ENCODE measurements at regions not wholly inside any gene's neighbourhood (a gene's known extent, or its start where the extent isn't known, plus 50 kb on each side); places are given as distances from the start of the nearest gene placed in this dataset.
A peak's percentile ranks its signal among the peaks of the same experiment; 100 is the strongest.

DNA sequence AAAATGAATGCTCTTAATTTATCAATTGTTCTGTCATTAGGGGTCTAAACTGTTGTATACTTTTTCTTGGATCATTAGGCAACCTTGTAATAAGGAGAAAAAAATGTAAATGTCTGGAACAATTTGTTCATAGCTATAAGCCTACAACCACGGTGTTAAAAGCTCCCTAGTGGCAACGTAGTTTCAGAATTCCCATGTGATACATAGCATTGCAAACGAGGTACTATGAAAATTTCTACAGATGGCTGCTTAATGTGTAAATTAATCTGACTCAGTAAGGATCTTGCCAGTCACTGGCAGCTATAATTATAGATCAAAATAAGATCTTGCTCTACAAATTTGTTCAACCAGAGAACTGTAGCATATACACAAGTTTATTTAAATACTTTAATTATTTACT is 304.1 kb upstream of the ADGRL4 start:
- Histone ChIP-seq H3K36me3 (no peaks in the 10 kb centered on the region), H3K27me3 (no peaks in the 10 kb centered on the region), H3K4me1 (no peaks in the 10 kb centered on the region), H3K9me3 (no peaks in the 10 kb centered on the region), H3K27ac (no peak overlapping the region), H3K4me3 (no peak overlapping the region)
- TF ChIP-seq, protein P1, sequence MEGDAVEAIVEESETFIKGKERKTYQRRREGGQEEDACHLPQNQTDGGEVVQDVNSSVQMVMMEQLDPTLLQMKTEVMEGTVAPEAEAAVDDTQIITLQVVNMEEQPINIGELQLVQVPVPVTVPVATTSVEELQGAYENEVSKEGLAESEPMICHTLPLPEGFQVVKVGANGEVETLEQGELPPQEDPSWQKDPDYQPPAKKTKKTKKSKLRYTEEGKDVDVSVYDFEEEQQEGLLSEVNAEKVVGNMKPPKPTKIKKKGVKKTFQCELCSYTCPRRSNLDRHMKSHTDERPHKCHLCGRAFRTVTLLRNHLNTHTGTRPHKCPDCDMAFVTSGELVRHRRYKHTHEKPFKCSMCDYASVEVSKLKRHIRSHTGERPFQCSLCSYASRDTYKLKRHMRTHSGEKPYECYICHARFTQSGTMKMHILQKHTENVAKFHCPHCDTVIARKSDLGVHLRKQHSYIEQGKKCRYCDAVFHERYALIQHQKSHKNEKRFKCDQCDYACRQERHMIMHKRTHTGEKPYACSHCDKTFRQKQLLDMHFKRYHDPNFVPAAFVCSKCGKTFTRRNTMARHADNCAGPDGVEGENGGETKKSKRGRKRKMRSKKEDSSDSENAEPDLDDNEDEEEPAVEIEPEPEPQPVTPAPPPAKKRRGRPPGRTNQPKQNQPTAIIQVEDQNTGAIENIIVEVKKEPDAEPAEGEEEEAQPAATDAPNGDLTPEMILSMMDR (IDR thresholded peaks at IDR 0.05): no peak
- intact Hi-C loops (cut with DNase I; ENCODE audit: low total_unique reads): no loop called here
- DNase-seq: no peak

DNA sequence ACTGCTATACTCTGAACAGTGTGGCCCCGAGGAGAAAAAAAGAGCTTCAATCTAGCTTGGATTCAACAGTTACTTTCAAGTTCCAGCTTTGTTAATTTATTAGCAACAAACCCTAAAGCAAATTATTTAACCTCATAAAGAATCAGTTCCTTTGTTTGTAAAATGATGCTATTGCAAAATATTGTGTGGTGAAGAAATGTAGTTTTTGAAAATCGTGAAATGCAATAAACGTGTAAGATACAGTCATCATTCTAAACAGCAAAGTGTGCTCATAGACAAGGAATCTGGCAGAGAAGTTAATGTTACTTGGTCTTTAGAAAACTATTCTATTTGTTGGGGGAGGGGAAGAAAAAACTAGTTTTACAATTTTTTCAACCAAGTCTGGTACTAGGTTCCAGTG is 297.6 kb upstream of the ADGRL4 start:
- DNase-seq: no peak
- TF ChIP-seq, protein P1 (IDR thresholded peaks at IDR 0.05): no peak
- no peaks in the 10 kb centered on the region for H3K9me3 ChIP-seq
- no peak overlapping the region for H3K4me3 ChIP-seq
- no peaks in the 10 kb centered on the region for H3K36me3 ChIP-seq
- intact Hi-C loops (cut with DNase I; ENCODE audit: low total_unique reads): no loop called here
- no peaks in the 10 kb centered on the region for H3K27me3 ChIP-seq
- peaks cover 0 to 7% (median 0%) of the 10 kb centered on the region in 4 donors for H3K4me1 ChIP-seq
- H3K27ac ChIP-seq: no peak overlapping the region

DNA sequence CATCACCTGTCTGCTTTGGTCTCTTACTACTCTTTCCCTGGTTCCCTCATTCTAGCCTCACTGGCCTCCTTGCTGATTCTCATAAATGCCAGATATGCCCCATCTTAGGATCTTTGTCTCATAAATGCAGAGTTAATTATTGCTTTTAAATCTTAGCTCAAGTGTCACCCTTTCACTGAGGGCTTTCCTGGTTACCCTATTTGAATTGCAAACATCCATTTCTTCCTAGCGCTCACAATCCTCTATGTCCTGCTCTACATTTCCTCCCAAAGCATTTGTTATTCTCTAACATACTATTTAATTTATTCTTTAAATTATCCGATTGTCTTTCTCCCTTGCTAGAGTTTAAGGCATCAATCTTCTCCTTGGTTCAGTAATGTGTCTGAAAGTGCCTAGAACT is 296.5 kb upstream of the ADGRL4 start:
- no peaks in the 10 kb centered on the region for H3K27me3 ChIP-seq
- H3K9me3 ChIP-seq: no peaks in the 10 kb centered on the region
- TF ChIP-seq, protein P1 (IDR thresholded peaks at IDR 0.05): no peak
- intact Hi-C loops (cut with DNase I; ENCODE audit: low total_unique reads): no loop called here
- no peak for DNase-seq
- H3K36me3 ChIP-seq: no peaks in the 10 kb centered on the region
- peaks cover 0 to 7% (median 0%) of the 10 kb centered on the region in 4 donors for H3K4me1 ChIP-seq
- no peak overlapping the region for H3K27ac ChIP-seq
- H3K4me3 ChIP-seq: no peak overlapping the region

DNA sequence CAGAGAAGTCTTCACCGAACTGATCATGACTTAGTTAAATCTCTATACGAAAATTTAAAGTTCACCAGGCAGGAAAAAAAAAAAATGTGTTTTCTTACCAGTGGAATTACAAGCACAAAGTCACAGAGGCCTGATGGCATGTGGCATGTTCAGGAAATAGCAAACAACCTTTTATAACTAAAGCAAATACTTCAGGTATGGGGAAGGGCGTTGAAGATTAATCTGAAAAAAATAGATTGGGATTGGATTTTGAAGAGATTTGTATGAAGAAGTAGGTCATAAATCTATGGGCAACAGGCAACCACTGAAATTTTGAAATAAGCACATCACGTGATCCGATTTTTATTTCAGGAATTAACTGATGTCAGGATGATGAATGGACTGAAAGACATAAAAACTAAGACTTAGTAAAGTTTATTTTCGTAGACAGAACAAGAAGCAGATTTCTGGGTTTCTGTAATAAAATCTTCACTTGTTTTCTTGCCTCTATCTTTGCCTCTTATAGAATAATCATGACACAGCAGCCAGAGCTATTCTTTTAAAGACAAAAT is 295.9 kb upstream of the ADGRL4 start:
- DNase-seq: no peak
- H3K4me1 ChIP-seq: peaks cover 0 to 7% (median 0%) of the 10 kb centered on the region in 4 donors
- H3K9me3 ChIP-seq: no peaks in the 10 kb centered on the region
- TF ChIP-seq, protein P1 (IDR thresholded peaks at IDR 0.05): no peak
- no peaks in the 10 kb centered on the region for H3K27me3 ChIP-seq
- no peaks in the 10 kb centered on the region for H3K36me3 ChIP-seq
- H3K4me3 ChIP-seq: no peak overlapping the region
- intact Hi-C loops (cut with DNase I; ENCODE audit: low total_unique reads): no loop called here
- H3K27ac ChIP-seq: no peak overlapping the region

DNA sequence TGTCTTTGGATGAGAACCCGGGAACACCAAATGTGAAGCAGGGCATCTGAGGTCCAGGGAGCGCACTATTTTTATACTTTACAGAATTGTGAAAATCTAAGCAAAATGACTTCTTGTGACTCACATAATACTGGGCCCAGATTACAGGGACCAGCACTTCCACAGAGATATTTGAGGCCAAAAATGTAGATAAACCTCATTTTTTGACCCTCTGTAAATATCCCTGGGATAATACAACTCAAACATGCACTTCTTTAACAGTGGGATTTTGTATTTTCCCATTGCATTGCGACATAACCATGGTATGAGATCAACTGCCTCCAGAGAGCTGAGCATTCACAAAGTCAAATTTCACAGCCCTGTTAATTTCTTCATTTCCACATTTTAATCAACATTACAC is 289.4 kb upstream of the ADGRL4 start:
- TF ChIP-seq, protein P1 (IDR thresholded peaks at IDR 0.05): no peak
- no peak overlapping the region for H3K4me3 ChIP-seq
- peak overlapping the region in 1 of 2 donors; percentile 33 for H3K27ac ChIP-seq
- no peaks in the 10 kb centered on the region for H3K36me3 ChIP-seq
- intact Hi-C loops (cut with DNase I; ENCODE audit: low total_unique reads): no loop called here
- DNase-seq: no peak
- H3K4me1 ChIP-seq: peaks cover 0 to 33% (median 3%) of the 10 kb centered on the region in 4 donors
- H3K27me3 ChIP-seq: no peaks in the 10 kb centered on the region
- no peaks in the 10 kb centered on the region for H3K9me3 ChIP-seq

DNA sequence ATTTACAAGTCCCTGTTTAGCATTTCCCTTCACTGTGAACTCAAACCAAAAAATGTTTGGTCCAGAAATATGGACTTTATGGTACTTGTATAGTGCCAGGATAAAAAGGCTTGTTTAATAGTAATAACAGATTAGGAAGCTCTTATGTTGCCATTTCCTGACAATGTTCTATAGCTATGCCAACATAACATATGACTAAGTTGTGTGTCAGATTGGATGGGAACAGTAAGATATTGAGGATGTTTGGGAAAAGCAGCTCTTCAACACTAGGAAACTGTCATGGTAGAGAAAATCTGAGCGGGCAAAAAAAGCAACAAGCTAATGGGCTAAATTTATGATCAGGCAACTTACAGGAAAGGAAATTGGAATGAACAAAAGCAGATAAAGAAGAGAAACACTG is 287.1 kb upstream of the ADGRL4 start:
- H3K4me1 ChIP-seq: peaks cover 0 to 33% (median 3%) of the 10 kb centered on the region in 4 donors
- no peak overlapping the region for H3K27ac ChIP-seq
- no peaks in the 10 kb centered on the region for H3K27me3 ChIP-seq
- no peak overlapping the region for H3K4me3 ChIP-seq
- no peak for DNase-seq
- no peaks in the 10 kb centered on the region for H3K36me3 ChIP-seq
- intact Hi-C loops (cut with DNase I; ENCODE audit: low total_unique reads): no loop called here
- TF ChIP-seq, protein P1 (IDR thresholded peaks at IDR 0.05): no peak
- H3K9me3 ChIP-seq: no peaks in the 10 kb centered on the region

Measured in tibial artery (tissue), 4 donors.